Posterior cingulate gyrus (tissue), 11 donors: ENCODE measurements at regions not wholly inside any gene's neighbourhood (a gene's known extent, or its start where the extent isn't known, plus 50 kb on each side); places are given as distances from the start of the nearest gene placed in this dataset.
"Not testable (repeated sequence)": the region's sequence is repeated elsewhere in the genome, so short reads cannot be mapped to it uniquely, and the experiment has no call there.

Source experiments
- DNase-seq, 10 donors: peaks; one replicate each; pipeline versions ENCODE4 v3.0.0 to v3.0.0-alpha.2; 2020 to 2021; ENCODE audit warnings: mixed read lengths in 3 of 10
- intact Hi-C: fragments of 100-400 bp; cut with DNase I; formaldehyde crosslinking; loops from one replicate; pipeline ENCODE4 v1.15.1; 2023

DNA sequence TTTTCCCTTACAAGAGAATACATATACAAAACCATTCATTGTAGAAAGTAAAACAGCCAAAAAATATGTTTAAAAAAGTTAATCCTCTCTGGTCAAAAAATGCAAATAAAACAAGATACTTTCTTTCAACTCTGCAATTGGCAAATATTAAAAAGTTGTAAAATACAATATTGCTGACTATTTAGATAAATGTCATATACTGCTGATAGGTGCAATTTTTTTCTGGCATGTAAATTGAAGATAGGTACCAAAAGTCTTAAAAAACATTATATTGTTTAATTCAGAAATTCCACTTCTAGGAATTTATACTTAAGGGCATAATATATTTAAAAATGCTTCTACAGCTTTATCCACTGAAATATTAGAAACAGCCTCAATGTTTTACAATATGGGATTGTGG is 66.4 kb upstream of the TLL1 start:
- intact Hi-C loops, result no loop called here
- no peak for DNase-seq

DNA sequence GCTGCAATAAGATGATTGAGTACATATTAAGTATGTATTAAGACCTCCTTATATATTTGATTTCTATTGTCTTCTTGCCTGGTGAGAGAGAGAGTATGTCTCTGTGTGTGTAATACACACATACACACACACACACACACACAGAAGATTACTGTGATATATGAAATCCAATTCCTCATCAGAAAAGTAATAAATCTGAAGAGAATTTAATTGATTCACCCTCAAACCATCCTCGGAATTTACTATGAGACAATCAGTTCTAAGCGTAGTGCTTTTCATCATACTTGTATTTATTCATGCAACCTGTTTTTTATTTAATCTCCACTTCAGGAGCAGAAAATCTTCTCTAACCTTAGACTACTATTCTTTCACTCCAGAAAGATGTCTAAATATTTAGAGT is 62.3 kb upstream of the TLL1 start:
- DNase-seq, result no peak
- intact Hi-C loops, result no loop called here

- no peak for DNase-seq
- intact Hi-C loops, result no loop called here
Measured at GRCh38 chr4:165813606-165814005, 59.4 kb upstream of the TLL1 start.

DNA sequence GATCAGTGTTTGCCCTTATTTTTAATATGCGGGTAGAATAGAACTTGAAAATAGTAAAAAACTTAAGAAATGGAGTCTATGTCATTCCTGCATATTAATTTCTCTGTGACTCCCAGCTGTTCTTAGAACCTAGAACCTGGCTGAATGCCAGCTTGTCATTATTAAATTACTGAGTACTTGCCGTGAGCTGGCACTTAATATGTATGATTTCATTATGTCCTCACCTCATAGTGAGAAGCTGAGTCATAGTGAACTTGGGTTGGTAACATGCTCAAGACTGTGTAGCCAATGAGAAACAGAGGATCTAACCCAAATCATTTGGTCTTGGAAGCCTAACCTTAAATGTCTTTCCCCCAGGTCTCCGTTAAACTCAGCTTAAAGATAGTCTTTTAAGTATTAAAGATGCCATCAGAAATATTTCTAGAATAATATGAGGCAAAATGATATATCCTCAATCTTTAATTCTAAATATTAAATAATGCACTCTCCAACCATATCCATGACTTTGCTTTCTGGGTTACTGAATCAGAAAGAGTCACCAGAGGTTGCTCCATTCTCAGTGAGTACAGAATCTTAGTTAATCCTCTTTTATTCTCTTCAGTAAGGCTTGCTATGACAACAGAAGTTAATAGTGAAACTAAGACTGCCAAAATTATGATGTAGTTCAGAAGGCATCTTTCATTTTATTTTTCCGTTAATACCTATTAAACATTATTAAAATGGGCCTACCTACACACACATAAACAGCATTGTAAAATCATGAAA is 58.6 kb upstream of the TLL1 start:
- no peak for DNase-seq
- intact Hi-C loops, result no loop called here

DNA sequence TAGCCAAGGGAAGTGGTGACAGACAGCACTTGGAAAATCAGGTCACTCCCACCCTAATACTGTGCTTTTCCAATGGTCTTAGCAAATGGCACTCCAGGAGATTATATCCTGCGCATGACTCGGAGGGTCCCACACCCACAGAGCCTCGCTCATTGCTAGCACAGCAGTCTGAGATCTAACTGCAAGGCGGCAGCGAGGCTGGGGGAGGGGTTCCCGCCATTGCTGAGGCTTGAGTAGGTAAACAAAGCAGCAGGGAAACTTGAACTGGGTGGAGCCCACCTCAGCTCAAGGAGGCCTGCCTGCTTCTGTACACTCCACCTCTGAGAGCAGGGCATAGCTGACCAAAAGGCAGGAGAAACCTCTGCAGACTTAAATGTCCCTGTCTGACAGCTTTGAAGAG is 53.9 kb upstream of the TLL1 start:
- DNase-seq, result peak in 1 of 10 donors; percentile 50
- intact Hi-C loops, result not testable (repeated sequence)
